Right kidney (tissue), 1 donor: ENCODE measurements at regions not wholly inside any gene's neighbourhood (a gene's known extent, or its start where the extent isn't known, plus 50 kb on each side); places are given as distances from the start of the nearest gene placed in this dataset.

Source experiments
- DNase-seq: peaks from one replicate; pipeline ENCODE4 v3.0.0-alpha.2; 2016

DNA sequence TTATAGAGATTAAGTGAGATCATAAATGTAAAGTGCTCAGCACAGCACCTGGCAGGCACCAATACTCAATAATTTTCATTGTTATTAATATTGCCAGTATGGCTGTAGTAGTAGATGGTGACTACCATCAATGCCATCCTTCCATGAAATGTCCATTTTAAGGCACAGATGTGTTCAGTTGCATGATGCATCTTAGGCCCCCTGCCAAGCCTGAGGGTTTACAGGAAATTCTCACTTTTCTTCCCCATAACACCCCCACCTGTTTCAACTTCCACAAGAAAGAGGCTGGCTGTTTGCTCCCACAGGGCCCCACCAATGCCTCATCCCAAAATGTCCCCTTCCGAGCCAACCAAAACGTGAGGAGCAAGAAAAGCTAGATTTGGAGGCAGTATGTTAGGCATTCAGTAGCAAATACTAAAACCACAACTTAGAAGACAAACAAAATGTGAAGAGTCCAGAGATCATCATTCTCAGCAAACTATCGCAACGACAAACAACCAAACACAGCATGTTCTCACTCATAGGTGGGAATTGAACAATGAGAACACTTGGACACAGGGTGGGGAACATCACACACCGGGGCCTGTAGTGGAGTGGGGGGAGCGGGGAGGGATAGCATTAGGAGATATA, 110.6 kb upstream of the NHSL1 start:
- no peak for DNase-seq

DNA sequence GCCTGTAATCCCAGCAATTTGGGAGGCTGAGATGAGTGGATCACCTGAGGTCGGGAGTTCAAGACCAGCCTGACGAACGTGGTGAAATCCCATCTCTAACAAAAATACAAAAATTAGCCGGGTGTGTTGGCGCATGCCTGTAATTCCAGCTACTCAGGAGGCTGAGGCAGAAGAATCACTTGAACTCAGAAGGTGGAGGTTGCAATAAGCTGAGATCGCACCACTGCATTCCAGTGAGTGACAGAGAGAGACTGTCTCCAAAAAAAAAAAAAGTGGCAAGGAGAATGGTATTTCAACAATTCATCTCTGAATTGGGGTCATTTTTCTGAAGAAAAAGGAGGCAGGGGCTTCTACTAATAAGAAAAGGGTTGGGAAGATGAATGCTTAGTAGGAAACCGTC, 111.5 kb upstream of the NHSL1 start:
- DNase-seq: no peak

DNA sequence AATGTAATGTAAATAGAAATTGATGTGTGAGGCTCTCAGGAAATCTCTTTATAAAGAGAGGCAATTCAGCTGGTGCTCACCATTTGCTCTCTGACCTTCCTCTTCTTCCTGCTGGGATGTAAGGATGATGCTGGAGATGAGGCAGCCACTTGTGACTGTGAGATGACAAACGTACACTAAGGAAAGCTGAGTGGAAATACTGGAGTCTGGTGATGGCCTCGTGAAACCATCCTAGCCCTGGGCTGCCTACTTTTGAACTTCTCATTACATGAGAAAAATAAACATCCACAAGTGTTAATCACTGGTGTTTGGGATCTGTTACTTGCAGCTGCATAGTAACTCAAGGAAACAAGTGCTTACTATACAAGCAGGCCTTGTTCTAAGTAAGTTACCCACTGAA, 114.9 kb upstream of the NHSL1 start:
- DNase-seq: no peak

DNA sequence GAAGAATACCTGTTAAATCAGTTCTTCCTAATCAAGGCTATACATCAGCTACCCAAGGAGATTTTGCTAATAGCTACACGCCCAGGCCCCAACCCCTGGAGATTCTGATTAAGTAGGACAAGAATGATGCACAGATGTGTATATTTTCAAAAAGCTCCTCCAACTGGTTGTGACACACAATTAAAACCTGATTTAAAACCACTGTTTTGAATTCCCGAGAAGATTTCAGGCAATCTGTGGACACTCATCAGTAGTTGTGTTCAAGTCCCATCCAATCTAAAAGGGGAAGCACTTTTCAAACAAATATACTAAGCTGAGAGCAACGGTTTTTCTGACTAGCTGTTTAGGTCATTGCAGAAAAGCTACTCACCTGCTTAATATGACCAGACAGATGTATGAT, 118.9 kb upstream of the NHSL1 start:
- DNase-seq: no peak

DNA sequence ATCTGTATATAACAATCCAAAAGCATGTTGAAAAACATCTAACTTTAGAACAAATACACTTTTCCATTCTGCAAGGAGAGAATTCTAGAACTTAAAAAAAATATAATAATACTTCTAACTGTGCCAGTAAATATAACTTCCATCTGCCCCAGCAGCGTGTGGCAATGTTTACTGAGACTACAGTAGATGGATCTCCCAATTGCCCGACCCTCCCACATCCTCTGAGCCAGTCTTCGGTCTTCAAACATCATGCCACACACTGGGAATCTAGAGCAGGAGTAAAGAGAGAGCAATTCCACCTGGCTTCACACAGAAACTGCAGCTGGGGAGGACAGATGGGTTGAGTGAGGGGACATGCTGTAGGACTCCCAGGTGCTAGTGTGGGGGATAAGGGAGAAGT, 121.3 kb upstream of the NHSL1 start:
- DNase-seq: no peak

DNA sequence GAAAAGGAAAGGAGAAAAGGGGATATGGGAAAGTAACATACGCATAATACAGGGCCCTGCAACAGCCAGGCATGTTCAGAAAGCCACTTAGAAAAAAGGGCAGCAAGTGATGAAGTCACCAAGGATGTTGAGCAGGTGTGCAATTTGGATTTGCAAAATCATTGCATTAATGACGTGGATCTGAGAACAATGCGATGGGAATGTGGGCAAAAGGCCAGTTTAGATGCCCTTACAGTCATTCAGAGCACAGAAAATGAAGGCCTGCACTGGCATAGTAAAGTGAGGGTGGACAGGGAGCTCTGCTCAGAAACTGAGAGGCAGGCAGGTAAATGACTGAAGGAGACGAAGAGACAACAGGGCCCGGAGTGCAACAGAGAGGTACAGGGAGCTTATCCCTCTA, 123.7 kb upstream of the NHSL1 start:
- no peak for DNase-seq

DNA sequence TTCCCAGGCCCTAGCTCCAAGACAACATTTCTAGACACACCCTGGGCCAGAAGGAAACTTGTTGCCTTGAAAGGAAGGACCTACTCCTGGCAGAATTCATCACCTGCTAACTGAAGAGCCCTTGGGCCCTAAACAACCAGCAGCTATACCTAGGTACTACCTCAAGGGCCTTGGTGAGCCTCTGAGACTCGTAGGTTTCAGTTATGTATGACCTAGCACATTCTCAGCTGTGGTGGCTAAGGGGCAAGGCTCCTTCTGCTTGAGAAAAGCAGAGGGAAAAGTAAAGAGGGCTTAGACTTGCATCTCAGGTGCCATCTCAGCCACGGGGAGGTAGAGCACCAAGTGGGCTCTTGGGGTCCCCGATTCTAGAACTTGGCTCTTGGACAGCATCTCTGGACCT, 132.3 kb upstream of the NHSL1 start:
- DNase-seq: no peak

DNA sequence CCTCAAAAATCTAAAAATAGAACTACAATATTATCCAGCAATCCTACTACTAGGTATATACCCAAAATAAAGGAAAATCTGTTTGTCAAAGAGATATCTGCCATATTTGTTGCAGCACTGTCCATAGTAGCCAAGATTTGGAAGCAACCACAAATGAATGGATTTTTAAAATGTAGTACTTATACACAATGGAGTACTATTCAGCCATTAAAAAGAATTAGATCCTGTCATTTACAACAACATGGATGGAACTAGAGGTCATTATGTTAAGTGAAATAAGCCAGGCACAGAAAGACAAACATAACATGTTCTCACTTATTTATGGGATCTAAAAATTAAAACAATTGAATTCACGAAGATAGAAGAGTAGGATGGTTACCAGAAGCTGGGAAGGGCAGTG, 135.7 kb upstream of the CCDC28A start:
- DNase-seq: no peak

DNA sequence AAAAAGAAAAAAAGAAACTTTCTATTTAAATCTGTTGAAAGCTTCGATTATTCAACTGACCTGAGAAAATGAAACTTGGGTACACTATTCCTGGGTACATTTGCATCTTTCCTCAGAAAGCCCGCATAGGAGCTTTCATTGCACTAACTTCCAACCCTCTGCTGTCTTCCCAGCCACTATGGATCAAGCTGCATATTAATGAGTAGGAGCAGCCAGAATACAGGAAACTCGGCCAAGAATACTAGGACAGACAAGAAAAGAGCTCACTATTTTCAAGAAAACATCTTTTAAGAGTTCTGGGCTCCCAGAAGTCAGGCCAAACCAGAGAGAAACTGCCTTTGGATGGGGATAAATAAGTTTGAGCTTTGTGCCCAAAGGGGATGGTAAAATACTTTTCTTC, 135.0 kb upstream of the CCDC28A start:
- no peak for DNase-seq

DNA sequence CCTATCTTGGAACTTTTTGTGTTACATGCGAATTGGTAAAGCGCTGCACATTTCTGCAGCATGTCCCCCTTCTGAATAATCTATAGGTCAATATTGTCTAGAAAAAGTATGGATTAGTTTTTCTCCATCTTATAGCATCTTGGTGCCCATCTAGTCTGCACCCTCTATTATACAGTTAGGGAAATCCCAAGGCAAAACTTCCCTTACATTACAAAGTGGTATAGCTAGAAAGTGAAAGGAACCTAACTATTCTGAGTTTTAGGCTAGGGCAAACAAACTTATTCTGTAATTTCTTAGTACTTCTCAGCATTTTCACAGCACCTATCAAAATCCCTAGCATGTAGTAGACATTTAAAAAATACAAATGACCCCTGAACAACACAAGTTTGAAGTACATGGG, 133.5 kb upstream of the CCDC28A start:
- no peak for DNase-seq

DNA sequence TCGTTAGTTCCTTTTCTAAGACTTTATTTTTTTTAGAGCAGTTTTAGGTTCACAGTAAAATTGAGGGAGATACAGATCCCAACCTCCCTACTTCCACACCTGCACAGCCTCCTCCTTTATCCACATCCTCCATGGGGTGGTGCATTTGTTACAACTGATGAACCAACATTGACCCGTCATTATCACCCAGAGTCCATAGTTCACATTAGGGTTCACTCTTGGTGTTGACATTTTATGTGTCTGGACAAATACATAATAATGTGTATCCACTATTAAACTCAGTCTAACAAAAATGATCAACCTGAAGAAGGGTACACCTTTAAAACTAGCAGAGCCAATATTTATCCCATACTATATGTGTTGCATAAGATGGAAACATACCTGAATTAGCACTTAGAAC, 130.4 kb upstream of the CCDC28A start:
- DNase-seq: no peak

DNA sequence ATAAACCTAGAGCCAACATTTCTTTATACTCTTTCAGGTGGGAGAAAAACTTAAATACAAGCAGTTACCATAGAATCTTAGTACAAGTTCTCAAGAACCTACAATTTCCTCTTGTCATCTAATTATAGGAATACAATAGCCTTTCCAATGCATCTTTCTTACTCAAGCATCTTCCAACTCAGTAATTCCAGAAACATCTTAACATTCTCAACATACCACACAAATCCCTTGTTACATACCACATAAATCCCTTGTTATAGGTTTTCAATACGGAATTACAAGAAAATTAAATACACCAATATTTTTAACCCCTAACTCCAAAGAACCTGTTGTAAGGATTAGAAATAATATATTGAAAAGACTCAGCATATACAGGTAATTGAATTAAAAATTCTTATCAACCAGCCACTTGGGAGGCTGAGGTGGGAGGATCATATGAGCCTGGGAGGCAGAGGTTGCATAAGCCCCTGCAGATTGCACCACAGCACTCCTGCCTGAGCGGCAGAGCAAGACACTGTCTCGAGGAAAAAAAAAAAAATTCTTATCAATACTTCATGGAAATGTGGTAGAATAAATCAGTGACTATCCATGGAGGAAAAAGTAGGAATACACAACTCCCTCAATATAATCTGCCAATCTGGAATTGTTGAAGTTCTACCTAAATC, 127.5 kb upstream of the CCDC28A start:
- no peak for DNase-seq

DNA sequence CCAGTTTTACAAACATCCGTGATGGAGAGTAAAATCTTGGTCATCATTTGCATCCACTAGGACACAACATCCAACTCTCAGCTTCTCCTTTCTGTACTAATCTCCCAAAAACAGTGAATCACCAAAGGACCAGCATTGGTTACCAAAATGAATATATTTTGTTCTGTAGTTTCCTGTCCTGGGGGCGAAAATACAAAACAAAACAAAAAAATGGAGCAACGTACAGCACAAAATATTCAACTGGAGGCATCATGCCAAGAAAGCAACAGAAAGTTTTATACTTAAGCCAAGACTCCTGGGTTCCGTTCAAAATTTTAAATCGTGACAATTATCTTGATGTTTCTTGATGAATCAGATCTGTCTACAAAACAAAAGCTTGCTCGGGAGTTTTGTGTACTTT, 126.6 kb upstream of the CCDC28A start:
- DNase-seq: no peak

DNA sequence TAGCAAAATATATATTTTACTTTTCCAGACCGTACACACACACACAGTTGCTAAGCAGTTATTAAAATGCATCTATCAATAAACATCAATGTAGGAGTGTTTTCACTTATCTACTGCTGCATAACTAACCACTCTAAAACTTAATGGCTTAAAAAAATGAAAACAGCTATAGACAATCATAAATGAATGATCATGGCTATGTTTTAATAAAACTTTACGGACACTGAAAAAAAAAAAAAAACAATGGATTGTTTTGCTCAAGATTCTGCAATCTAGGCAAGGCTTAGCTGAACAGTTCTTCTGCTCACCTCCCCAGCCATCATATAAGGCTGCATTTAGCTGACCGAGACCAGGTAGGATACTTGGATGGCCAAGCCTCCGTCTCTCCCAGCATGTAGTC, 125.4 kb upstream of the CCDC28A start:
- no peak for DNase-seq

DNA sequence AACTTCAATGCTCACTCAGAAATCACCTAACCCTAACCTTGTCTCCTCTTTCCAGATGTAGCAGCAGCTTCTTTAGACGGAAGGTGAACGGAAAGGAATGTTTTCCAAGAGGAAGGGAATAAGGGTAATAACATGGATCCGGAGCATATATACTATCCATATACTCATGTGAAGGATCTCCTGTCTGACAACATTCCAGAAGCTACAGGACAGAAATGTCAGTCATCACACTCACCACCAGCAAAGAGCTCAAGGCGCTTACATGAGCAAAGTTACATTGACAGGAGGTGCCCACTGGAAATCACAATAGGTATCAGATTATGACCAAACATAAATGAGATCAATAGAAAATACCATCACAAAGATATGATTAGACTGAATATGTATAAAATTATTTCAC, 122.1 kb upstream of the CCDC28A start:
- no peak for DNase-seq

DNA sequence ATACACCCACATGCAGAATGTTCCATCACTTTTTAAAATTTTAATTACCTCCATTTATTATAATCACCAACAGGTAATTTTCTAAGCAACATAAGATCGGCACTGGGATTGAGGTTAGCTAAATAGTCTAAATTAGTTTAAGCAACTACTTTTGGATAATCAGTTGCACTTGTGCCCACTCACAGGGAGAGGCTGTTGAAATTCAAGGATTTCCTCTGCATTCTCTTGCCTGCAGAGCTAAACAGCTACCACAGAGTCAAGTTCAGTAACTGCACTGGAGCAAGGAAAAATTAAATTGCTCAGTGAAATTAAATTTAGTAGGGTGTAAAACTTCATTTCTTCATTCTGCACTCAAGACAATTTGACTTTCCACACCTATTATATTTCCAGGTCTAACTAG, 120.7 kb upstream of the CCDC28A start:
- DNase-seq: no peak

DNA sequence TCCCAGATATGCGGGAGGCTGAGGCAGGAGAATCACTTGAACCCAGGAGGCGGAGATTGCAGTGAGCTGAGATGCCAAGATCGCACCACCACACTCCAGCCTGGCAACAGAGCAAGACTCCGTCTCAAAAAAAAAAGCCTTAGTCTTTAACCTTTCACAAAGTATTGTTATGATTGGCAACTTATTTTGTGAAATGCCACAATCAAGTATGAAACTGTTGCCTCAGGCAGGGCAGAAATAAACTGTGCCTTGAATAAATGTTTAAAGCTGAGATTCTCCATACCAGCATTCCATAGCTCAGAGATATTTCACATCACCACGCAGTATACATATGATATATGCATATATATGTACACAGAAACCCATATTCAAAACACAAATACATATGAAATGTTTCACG, 120.1 kb upstream of the CCDC28A start:
- DNase-seq: no peak

DNA sequence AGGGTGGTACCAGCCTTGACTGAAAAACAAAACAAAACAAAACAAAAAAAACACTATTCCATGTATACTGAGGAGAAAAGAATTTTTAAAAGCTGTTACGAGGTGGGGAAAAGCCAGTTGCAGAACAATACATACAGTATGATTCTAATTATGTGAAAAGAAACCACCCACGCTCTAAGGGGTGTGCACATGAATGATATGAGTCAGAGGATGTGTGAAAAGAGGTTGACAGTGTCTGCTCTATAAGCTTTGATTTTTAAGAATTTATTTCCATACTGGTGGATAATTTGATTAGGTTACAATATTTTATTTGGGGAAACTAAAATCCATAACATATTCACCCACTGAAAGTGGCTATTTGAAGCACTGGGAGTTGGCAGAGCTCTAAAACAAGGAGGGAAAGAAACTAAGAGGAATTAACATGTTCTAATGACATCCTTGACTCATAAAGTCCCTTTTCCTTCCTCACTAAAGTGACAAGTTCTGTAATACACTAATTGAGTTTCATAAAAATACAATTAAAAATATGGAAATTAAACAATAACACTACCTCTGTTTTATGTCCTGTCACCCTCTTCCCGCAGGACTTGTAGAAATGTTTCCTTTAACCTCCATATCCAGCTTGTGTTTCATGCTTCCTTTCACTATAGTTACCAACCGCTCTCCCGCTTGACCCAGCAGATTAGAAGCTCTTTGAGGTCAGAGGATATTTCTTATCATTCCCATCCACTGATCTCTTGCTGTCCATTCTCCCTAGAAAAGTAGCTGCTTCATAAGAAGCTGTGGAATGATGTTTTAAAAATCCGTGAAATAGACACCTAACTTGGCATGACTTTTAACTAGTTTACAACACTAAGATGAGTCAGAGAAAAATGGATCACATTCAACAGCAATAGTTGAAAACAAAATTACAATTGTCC, 118.6 kb upstream of the CCDC28A start:
- no peak for DNase-seq

DNA sequence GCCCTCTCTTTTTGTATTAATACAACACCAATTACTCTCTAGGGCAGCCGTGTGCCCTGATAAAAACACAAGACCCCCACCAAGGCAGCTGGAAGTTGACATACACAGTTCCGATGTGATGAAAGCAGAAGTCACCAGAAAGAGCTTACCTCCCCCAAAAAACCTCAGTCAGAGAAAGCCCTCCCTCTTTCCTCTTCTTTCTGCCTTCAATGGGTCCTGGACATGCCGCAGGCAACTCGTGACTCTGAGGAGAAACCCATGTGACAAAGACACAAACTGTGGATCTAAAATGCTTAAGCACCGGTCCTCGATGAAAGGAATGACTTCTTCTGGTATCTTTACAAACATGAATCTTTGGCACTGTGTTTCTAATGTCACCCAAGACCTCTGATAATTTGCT, 117.7 kb upstream of the CCDC28A start:
- DNase-seq: no peak

DNA sequence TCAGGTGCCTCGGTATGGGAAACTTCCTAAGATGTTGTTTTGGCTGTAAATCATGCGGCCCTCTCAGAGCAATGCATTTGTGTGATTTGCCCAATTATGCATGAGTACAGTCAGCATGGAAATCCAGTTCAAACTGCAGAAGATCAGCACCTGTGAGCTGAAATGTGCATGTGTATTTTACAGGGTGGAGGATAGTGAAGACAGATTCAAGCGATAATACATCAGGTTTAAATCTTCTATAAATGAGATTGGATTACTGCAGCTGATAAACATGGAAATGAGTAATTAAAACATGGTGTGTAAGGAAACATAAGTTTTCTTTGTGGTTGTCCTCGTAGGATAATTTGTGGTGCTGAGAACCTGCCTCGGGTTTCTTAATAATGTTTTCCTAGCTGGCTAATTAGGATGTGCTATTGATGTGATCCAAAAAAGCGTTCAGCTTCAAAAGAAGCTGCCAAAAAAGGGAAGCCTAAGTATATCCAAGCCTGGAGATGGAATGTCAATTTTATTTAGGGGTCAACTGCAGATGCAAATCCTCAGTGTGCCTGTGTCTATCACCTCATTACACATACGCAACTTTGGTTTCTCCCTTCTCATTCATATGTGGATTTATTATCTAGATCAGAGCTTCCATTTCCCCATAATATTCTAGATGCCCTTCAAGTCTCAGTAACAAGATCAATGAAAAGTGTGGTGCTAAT, 117.1 kb upstream of the CCDC28A start:
- DNase-seq: no peak

DNA sequence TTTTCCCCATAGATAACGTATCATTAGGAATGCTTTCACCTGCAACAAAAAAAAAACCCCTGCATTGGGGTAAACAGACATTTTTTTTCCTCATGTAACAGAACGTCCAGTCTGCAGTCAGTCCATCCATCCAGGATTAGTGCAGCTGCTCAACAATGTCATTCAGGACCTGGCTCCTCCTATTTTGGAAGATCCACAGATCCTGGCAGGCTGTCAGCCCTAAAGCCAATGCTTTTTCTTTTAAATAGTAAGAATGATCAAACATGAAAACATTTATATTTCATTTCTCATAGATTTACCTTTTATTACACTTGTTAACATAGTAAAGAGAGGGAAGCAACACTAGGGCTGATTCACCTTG, 116.5 kb upstream of the CCDC28A start:
- no peak for DNase-seq

DNA sequence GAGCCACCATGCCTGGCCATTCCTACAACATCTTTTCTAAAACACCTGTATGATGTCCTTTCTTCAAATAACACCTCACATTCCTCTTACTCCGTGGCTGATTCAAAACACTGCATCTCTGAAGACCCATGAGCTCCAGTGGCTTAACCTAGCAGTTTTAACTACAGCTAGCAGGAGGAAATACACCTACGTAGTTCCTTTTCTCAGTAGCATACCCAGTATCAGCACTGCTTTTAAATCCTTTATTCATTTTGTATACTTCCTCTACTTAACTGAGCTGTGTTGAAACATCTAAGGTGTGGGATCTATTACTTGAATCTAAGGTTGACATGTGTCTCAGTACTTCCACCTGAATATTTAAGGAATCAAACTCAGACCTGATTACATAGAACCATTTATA, 113.6 kb upstream of the CCDC28A start:
- no peak for DNase-seq

DNA sequence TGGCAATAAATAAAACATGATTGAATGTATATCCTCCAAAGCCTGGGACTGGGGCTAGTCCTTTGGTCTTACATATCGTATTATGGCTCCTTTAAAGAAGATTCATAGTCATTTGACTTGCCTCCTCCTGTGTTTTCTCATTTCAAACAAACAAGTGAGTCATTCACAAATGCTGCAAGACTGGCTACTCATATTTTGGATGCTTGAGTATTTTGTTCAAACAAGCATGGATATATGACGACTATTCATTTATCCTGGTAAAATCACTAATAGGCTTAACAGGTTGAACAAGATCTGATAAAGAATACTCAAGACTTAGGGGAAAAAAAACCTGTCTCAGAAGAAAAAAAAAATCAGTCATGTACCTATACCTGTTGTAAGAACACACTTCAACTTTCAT, 111.1 kb upstream of the CCDC28A start:
- DNase-seq: no peak
